HAP-1 (cell line): ENCODE measurements at regions not wholly inside any gene's neighbourhood (a gene's known extent, or its start where the extent isn't known, plus 50 kb on each side); places are given as distances from the start of the nearest gene placed in this dataset.

Experiments used
- DNase-seq, 2 experiments: peaks; one replicate each; pipeline ENCODE4 v3.0.0-alpha.2; 2016 to 2020; ENCODE audit warnings: low spot score in 2 of 2
- H3K27me3 ChIP-seq: fragments of 250-450 bp; sonication (Bioruptor Pico); 2 replicates; pipeline ENCODE4 v1.5.1; 2020; ENCODE audit warnings: low read depth, mild to moderate bottlenecking, moderate library complexity
- H3K36me3 ChIP-seq: fragments of 250-450 bp; sonication (Bioruptor Pico); replicated peaks from 2 replicates; pipeline ENCODE4 v1.5.1; 2020; ENCODE audit warnings: mild to moderate bottlenecking
- H3K4me1 ChIP-seq: fragments of 250-450 bp; sonication (Bioruptor Pico); 2 replicates; pipeline ENCODE4 v1.5.1; 2020; ENCODE audit warnings: mild to moderate bottlenecking
- H3K4me3 ChIP-seq: fragments of 250-450 bp; sonication (Bioruptor Pico); 2 replicates; pipeline ENCODE4 v1.5.1; 2020; ENCODE audit warnings: mild to moderate bottlenecking, moderate library complexity
- H3K9me3 ChIP-seq: fragments of 250-450 bp; sonication (Bioruptor Pico); 2 replicates; pipeline ENCODE4 v1.5.1; 2020; ENCODE audit warnings: mild to moderate bottlenecking, moderate library complexity
- in situ Hi-C: fragments of 300-500 bp; cut with MboI; formaldehyde crosslinking; loops from 3 replicates; pipeline ENCODE4 v1.14.3; 2020; ENCODE audit warnings: low sequenced_read_pairs, inconsistent platforms, mixed read lengths

DNA sequence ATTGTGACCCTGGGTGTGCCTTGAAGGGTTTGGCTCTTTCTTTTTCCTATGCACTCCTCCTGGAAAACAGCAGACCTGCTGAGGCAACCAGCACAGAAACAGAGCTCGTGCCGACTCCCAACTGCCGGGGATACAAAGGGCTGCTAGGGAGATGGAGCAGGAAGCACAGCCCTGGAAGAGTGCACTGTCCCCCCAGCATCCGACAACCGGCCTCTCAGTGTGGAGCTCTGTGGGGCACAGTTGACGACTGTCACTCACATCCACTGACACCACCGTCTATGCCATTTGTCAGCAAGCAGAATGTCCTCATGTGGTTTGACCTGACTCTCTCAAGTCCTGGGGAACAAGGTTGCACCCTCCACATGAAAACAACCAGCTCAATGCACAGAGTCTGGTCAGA, 290.4 kb downstream of the TNS1 start:
- in situ Hi-C loops: loop anchor here (5.0 to 25.0 kb wide), 3 partner anchors 198 to 1175 kb away; no protein-coding TSS in a partner anchor

DNA sequence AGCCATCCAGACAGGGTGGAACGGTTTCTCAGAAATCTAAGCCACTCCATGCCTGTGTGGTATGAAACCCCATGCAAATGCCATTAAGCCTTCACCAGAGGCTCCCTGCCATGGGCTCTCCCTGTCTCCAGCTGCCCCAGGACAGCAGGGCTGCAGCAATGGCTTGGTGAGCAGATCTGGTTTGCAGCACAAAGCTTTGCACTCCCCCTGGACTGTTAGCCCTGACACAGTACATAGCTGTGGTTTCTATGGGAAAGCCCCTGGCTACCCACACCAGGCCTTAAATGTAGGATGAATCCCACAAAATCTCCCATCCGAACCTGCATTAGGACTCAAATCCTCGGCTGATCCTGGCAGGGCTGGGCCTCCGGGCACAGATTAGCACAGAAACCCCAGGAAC, 291.6 kb downstream of the TNS1 start:
- no peaks in the 10 kb centered on the region for H3K36me3 ChIP-seq
- H3K27me3 ChIP-seq: peaks cover 4% of the 10 kb centered on the region; the same call in 1 of the 2 replicates
- H3K9me3 ChIP-seq: no peaks in the 10 kb centered on the region
- in situ Hi-C loops: loop anchor here (5.0 to 25.0 kb wide), 3 partner anchors 196 to 1174 kb away; no protein-coding TSS in a partner anchor
- no peaks in the 10 kb centered on the region for H3K4me1 ChIP-seq
- no peak for DNase-seq
- H3K4me3 ChIP-seq: no peak overlapping the region

More for the DNA sequence above, 290.4 kb downstream of the TNS1 start:
- peaks cover 4% of the 10 kb centered on the region; the same call in 1 of the 2 replicates for H3K27me3 ChIP-seq
- no peak overlapping the region for H3K4me3 ChIP-seq
- H3K4me1 ChIP-seq: no peaks in the 10 kb centered on the region
- no peak for DNase-seq
- no peaks in the 10 kb centered on the region for H3K36me3 ChIP-seq
- no peaks in the 10 kb centered on the region for H3K9me3 ChIP-seq

DNA sequence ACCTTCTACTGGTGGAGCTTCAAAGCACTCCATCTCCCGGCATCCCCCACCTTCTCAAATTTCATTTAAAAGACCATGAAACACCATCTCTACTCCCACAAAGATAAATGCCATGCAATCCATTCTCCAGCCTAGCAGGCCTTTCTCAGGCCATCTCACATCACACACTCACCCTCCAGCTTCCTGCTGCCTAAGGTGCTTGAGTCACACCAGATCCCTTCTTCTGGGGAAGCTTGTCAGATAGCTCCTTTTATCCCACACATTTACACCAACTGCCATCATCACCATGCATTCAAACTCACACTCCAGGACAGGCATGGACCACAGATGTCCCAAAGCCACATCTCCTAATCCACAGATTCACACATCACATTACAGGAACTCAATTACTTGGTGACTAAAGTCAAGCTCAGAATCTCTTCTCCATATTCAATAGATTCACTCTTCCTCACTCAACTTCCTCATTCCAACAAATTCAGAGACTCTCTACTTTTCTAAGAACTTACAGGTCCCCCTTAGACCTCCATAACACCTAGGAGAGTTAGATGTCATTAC, 292.5 kb downstream of the TNS1 start:
- in situ Hi-C loops: loop anchor here (5.0 to 25.0 kb wide), 3 partner anchors 195 to 1173 kb away; no protein-coding TSS in a partner anchor
- Histone ChIP-seq H3K4me1 (no peaks in the 10 kb centered on the region), H3K9me3 (no peaks in the 10 kb centered on the region), H3K36me3 (no peaks in the 10 kb centered on the region), H3K27me3 (peaks cover 4% of the 10 kb centered on the region; the same call in 1 of the 2 replicates), H3K4me3 (no peak overlapping the region)
- no peak for DNase-seq

DNA sequence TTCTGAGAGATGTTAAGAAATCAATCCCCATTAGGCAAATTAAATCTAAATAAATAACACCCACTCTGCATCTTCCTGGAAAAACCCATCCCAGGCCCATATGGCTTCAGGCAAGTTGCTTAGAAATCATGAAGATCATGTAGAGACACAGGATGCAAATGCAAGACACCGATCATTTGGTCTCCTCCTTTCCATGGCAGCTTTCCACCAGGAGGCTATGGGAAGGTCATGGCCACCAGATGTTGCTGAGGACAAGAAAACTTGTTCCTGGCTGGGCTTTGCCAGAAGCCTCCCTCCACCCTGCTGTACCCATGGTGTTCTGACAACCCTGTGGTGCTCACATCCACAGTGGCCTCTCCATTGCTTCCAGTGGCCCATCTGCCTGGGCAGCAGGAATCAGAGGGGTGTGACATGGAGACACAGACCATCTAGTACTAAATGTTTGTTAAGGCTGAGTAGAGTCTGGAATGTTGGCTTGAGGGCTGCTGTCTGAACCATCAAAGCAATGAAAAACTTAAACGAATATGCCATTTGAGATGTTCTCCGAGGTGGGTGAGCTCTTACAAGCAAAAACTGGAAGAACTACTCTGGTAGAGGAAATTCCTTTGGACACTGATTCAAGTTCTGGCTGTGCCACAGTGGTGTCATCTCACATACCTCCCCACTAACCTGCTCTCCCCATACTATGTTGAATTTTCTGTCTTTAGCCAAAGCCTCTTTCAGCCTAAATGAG, 293.2 kb downstream of the TNS1 start:
- H3K27me3 ChIP-seq: peaks cover 4% of the 10 kb centered on the region; the same call in 1 of the 2 replicates
- no peaks in the 10 kb centered on the region for H3K9me3 ChIP-seq
- no peak overlapping the region for H3K4me3 ChIP-seq
- in situ Hi-C loops: loop anchor here (5.0 to 25.0 kb wide), 3 partner anchors 195 to 1172 kb away; no protein-coding TSS in a partner anchor
- no peak for DNase-seq
- no peaks in the 10 kb centered on the region for H3K4me1 ChIP-seq
- no peaks in the 10 kb centered on the region for H3K36me3 ChIP-seq

DNA sequence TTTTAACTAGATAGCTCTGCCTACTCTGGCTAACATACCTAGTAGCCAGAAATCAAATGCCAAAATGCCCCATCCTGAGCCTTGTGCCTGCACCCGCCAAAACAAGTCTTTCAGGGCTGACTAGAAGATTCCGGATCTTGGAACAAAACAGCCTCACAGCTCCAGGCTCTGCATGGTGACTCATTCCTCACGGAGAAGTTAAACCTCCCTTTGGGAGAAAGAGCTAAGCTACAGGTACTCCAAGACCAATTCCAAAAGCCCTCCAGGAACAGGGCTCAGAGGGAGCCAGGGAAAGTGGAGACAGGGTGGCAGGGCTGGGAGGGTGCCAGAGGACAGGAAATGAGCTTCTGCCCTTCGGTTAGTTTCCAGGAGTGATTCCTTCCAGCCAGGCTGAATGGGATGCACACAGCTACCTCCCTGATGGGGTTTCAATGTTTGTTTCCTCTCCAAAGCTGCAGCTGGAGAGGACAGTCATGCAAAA, 295.6 kb downstream of the TNS1 start:
- no peak for DNase-seq
- in situ Hi-C loops: loop anchor here (25.0 kb wide), 1 partner anchor 1170 kb away; no protein-coding TSS in a partner anchor
- no peak overlapping the region for H3K4me3 ChIP-seq
- H3K4me1 ChIP-seq: no peaks in the 10 kb centered on the region
- peaks cover 4% of the 10 kb centered on the region; the same call in 1 of the 2 replicates for H3K27me3 ChIP-seq
- no peaks in the 10 kb centered on the region for H3K9me3 ChIP-seq
- no peaks in the 10 kb centered on the region for H3K36me3 ChIP-seq

DNA sequence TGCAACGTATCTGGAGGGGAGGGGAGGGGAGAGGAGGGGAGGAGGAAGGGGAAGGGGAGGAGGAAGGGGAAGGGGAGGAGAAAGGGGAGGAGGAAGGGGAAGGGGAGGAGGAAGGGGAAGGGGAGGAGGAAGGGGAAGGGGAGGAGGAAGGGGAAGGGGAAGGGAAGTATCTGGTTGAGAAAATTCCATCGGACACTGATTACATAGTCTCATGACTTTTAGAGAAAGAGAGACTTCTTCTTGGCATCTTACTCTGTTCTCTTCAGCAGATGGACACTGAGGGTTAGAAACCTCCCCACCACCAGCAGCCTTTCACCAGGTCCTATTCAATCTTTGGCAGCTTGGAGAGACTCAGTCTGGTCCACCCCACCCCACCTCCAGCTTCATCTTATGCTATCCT, 296.3 kb downstream of the TNS1 start:
- H3K36me3 ChIP-seq: no peaks in the 10 kb centered on the region
- peaks cover 4% of the 10 kb centered on the region; the same call in 1 of the 2 replicates for H3K27me3 ChIP-seq
- no peaks in the 10 kb centered on the region for H3K4me1 ChIP-seq
- DNase-seq: no peak
- no peaks in the 10 kb centered on the region for H3K9me3 ChIP-seq
- in situ Hi-C loops: loop anchor here (25.0 kb wide), 1 partner anchor 1169 kb away; no protein-coding TSS in a partner anchor
- H3K4me3 ChIP-seq: no peak overlapping the region

DNA sequence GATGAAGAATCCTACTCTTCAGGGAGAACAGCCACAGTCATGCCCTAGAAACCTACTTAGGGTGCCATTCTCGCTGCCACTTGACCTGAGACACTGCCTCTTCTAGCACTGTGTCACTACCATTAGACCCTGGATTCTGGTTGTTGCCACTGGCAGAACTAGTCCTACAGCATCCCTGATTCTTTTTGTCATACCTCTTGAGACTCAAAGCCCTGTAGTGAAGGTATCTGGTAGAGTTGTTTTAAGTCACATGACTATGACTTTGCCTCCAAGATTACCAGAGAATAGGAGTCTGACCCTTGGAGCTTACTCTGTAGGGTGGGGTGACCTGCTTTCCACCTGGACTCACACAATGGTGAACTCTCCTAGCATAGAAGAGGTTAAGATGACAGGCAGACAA, 296.7 kb downstream of the TNS1 start:
- in situ Hi-C loops: loop anchor here (25.0 kb wide), 1 partner anchor 1169 kb away; no protein-coding TSS in a partner anchor
- H3K4me3 ChIP-seq: no peak overlapping the region
- no peaks in the 10 kb centered on the region for H3K9me3 ChIP-seq
- H3K4me1 ChIP-seq: no peaks in the 10 kb centered on the region
- H3K27me3 ChIP-seq: peaks cover 4% of the 10 kb centered on the region; the same call in 1 of the 2 replicates
- H3K36me3 ChIP-seq: no peaks in the 10 kb centered on the region
- DNase-seq: no peak

DNA sequence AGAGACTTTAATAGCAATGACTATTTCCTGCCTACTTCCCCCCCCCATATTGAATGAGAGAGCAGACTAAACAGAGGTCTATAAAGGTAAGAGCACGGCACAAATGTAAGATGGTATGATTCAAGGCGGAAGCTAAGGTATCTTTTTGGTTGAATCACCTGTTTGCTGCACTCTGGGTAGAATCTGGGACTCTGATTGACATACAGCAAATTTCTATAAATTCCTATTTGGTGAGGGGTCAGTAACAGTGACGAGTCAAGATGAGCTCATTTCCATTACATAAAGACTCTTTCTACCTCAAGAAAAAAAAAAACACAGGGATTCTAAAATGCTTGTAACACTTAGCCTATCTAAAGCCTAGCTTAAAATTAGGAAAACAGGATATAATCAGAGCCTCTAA, 297.3 kb downstream of the TNS1 start:
- no peak for DNase-seq
- no peaks in the 10 kb centered on the region for H3K36me3 ChIP-seq
- no peaks in the 10 kb centered on the region for H3K4me1 ChIP-seq
- no peak overlapping the region for H3K4me3 ChIP-seq
- H3K9me3 ChIP-seq: no peaks in the 10 kb centered on the region
- in situ Hi-C loops: loop anchor here (25.0 kb wide), 1 partner anchor 1168 kb away; no protein-coding TSS in a partner anchor
- peaks cover 4% of the 10 kb centered on the region; the same call in 1 of the 2 replicates for H3K27me3 ChIP-seq

DNA sequence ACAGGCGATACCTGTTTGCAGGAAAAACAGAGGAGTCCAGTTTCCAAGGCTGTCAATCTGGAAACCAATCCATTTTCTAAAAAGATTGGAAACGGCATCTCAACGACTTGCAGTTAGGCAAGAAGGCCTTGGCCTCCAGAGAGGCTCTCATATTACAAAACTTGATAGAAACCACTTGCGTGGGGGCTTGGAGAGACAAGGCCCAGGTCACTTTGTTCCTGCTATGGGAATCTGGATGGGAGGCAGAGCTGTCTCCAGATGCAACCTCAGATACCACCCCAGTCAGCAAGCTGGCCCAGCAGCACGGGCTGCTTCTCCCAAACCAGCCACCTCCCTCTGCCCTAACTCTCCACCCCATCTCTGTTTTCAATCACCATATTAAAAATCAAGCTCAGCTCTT, 298.8 kb downstream of the TNS1 start:
- Histone ChIP-seq H3K4me3 (no peak overlapping the region), H3K36me3 (no peaks in the 10 kb centered on the region), H3K27me3 (peaks cover 4% of the 10 kb centered on the region; the same call in 1 of the 2 replicates), H3K4me1 (no peaks in the 10 kb centered on the region), H3K9me3 (no peaks in the 10 kb centered on the region)
- in situ Hi-C loops: loop anchor here (25.0 kb wide), 1 partner anchor 1167 kb away; no protein-coding TSS in a partner anchor
- no peak for DNase-seq

DNA sequence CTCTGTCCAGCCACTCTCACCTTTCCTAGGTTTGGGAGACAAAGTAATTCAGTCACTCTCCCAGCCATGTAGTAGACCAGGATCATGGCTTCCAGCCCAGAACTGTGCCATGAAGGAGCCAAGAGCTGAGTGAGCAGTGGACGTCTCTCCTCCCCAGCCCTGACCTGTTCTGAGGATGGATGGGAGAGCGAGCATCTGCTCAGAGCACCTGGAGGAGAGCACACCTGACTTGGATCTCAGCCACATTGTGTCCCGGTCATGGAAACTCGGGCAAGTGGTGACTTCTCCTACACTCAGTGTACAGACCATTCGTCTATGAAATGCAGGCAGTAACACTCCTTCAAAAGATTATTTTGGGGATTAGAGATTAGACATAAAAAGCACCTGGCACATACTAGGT, 299.7 kb downstream of the TNS1 start:
- Histone ChIP-seq H3K4me1 (no peaks in the 10 kb centered on the region), H3K4me3 (no peak overlapping the region), H3K36me3 (no peaks in the 10 kb centered on the region), H3K27me3 (peaks cover 4% of the 10 kb centered on the region; the same call in 1 of the 2 replicates), H3K9me3 (no peaks in the 10 kb centered on the region)
- in situ Hi-C loops: loop anchor here (25.0 kb wide), 1 partner anchor 1166 kb away; no protein-coding TSS in a partner anchor
- DNase-seq: no peak

DNA sequence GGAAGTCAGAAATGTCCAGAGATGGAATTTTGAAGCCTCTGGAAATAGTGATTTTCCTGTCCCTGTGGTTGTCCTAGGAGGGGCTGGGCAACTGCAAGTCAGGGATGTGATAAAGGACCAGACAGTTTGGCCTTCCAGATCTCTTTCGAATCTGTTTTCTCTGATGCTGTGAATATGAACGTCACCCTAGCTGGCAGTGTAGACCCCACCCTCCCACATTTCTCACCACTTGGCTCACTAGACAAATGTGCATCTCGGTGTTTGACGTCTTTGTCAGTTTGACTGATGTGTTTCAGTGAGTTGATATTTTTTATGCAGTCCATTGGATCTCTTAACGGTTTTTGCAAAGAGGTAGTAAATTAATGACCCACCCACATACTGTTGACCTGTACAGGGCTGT, 301.2 kb downstream of the TNS1 start:
- in situ Hi-C loops: loop anchor here (25.0 kb wide), 1 partner anchor 1164 kb away; no protein-coding TSS in a partner anchor
- no peaks in the 10 kb centered on the region for H3K36me3 ChIP-seq
- DNase-seq: no peak
- H3K4me3 ChIP-seq: no peak overlapping the region
- no peaks in the 10 kb centered on the region for H3K4me1 ChIP-seq
- no peaks in the 10 kb centered on the region for H3K9me3 ChIP-seq
- no peaks in the 10 kb centered on the region for H3K27me3 ChIP-seq

DNA sequence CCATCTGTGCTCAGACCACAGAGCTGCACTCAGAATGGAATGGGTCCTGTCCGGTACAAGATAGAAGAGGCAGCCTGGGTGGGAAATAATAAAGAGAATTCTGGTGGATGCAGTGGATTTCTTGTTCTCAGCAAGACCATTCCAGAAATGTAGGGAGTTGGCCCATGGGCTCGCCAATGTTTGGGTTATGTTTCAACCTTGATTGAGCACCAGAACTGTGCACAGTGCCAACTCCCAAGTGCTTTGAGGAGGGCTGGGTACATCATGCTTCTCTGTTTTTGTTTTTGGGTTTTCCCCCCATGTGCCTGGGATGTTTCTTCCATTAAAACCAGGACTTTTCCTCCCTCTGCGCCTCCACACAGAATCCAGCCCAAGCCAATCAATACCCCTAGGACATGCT, 304.1 kb downstream of the TNS1 start:
- DNase-seq: no peak
- Histone ChIP-seq H3K4me1 (no peaks in the 10 kb centered on the region), H3K36me3 (no peaks in the 10 kb centered on the region), H3K9me3 (no peaks in the 10 kb centered on the region), H3K4me3 (no peak overlapping the region), H3K27me3 (no peaks in the 10 kb centered on the region)
- in situ Hi-C loops: no loop called here

DNA sequence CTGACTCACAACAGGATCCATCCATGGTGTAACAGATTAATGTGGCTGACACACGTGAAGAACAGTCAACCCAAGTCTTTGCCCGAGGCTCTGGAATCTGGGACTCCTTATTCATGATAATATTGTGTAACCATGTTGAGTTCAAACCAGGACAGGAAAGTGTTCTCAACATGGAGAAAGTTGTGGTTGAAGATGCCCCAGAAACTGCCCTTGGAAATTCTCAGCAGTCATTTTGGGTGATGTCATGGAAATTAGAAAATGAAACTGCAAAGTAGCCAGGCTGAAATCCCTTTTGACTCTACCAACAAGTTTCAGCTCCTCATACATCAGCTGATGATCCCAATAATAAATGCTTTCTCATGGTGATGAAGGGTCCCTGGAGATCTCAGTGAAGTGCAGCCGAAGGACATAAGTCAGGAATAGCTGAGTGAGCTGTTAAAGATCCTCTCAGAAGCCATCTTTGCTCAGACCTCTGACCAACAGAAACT, 307.7 kb downstream of the TNS1 start:
- Histone ChIP-seq H3K4me1 (no peaks in the 10 kb centered on the region), H3K9me3 (no peaks in the 10 kb centered on the region), H3K27me3 (no peaks in the 10 kb centered on the region), H3K4me3 (no peak overlapping the region), H3K36me3 (no peaks in the 10 kb centered on the region)
- in situ Hi-C loops: no loop called here
- DNase-seq: no peak
